KMS-11 (cell line): ENCODE measurements at regions not wholly inside any gene's neighbourhood (a gene's known extent, or its start where the extent isn't known, plus 50 kb on each side); places are given as distances from the start of the nearest gene placed in this dataset.

ENCODE experiments used
- H2AFZ ChIP-seq: fragments of 200-600 bp; sonication (generic); 2 replicates; pipeline ENCODE4 v1.6.1; 2016; ENCODE audit warnings: antibody characterized with exemption, mixed run types, low read depth
- H3K27ac ChIP-seq: fragments of 200-600 bp; sonication (generic); 2 replicates; pipeline ENCODE4 v1.6.1; 2016; ENCODE audit warnings: mild to moderate bottlenecking, mixed run types
- H3K27me3 ChIP-seq: fragments of 200-600 bp; sonication (generic); 2 replicates; pipeline ENCODE4 v1.6.1; 2017; ENCODE audit warnings: mild to moderate bottlenecking, low read depth, mixed run types, moderate library complexity; ENCODE audit not compliant: insufficient read depth
- H3K36me3 ChIP-seq: fragments of 200-600 bp; sonication (generic); 2 replicates; pipeline ENCODE4 v1.6.1; 2017; ENCODE audit warnings: mild to moderate bottlenecking, mixed run types; ENCODE audit not compliant: insufficient read depth
- H3K4me1 ChIP-seq: fragments of 200-600 bp; sonication (generic); 2 replicates; pipeline ENCODE4 v1.6.1; 2016; ENCODE audit warnings: mild to moderate bottlenecking, low read depth, mixed run types; ENCODE audit not compliant: poor library complexity, severe bottlenecking
- H3K4me2 ChIP-seq: fragments of 200-600 bp; sonication (generic); 2 replicates; pipeline ENCODE4 v1.7.0; 2016; ENCODE audit warnings: mild to moderate bottlenecking, mixed run types
- H3K4me3 ChIP-seq: fragments of 200-600 bp; sonication (generic); IDR thresholded peaks from 2 replicates; pipeline ENCODE4 v1.6.1; 2017; ENCODE audit warnings: low read depth, low read length, mixed read lengths; ENCODE audit not compliant: insufficient read depth
- H3K79me2 ChIP-seq: fragments of 200-600 bp; sonication (generic); 2 replicates; pipeline ENCODE4 v1.6.1; 2016; ENCODE audit warnings: low read depth, mixed run types; ENCODE audit not compliant: insufficient read depth
- H3K9ac ChIP-seq: fragments of 200-600 bp; sonication (generic); 2 replicates; pipeline ENCODE4 v1.6.1; 2016; ENCODE audit warnings: mild to moderate bottlenecking, mixed run types
- H4K20me1 ChIP-seq: fragments of 200-600 bp; sonication (generic); 2 replicates; pipeline ENCODE4 v1.6.1; 2016; ENCODE audit warnings: mild to moderate bottlenecking, mixed run types; ENCODE audit not compliant: insufficient read depth
- CTCF ChIP-seq: fragments of 200-600 bp; sonication (generic); conservative IDR thresholded peaks from 2 replicates; pipeline ENCODE4 v1.6.1; 2017; ENCODE audit warnings: low read depth, mild to moderate bottlenecking, antibody characterized with exemption, low read length, moderate library complexity, mixed read lengths

DNA sequence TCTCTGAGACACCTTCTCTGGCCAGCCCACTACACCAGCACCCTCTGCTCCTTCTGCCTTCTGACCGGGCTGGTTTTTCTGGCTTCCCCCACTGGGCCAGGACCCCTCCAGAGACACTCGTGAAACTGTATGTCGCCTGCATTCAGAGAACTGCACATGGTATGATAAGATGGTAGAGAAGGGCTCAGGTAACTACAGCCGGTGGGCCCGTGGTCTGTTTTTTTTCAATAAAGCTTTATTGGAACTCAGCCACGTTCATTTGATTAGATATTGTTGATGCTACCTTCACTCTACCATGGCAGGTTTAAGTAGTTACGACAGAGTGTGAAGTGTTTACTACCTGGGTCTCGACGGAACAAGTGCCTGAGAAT, 514.0 kb downstream of the TBC1D22A start:
- no peaks in the 10 kb centered on the region for H3K36me3 ChIP-seq
- TF ChIP-seq CTCF, result no peak
- no peak overlapping the region for H3K27ac ChIP-seq
- H2AFZ ChIP-seq, result no peak overlapping the region
- no peaks in the 10 kb centered on the region for H3K4me1 ChIP-seq
- H4K20me1 ChIP-seq, result no peaks in the 10 kb centered on the region
- no peaks in the 10 kb centered on the region; the same call in 1 of the 2 replicates for H3K27me3 ChIP-seq
- H3K4me2 ChIP-seq, result no peak overlapping the region
- no peaks in the 10 kb centered on the region for H3K79me2 ChIP-seq
- no peak overlapping the region for H3K9ac ChIP-seq
- H3K4me3 ChIP-seq, result no peak overlapping the region

GRCh38 chr22:47275605-47276449, 513.4 kb downstream of the TBC1D22A start:
- no peak overlapping the region for H3K4me2 ChIP-seq

DNA sequence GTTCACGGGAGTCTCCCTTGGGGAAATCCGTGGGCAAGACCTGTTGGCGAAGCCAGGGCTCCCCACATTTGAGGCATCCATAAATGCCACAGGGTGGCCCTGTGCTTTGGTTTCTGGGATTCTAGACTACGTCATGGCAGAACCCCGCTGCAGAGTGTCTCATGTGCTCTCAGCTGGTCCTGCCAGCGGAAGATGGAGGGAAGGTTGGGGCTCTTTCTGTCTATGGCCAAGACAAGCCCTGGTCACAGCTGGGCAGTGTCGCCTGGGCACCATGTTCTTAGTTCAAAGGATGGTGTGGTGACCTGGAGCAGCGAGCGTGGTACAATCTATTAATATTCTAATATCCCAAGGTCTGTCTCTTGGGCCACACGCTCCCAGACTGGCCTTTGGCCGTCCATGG, 511.7 kb downstream of the TBC1D22A start:
- H3K36me3 ChIP-seq, result no peaks in the 10 kb centered on the region

More at GRCh38 chr22:47275605-47276449, 513.4 kb downstream of the TBC1D22A start:
- no peaks in the 10 kb centered on the region for H3K79me2 ChIP-seq
- H3K27ac ChIP-seq, result no peak overlapping the region
- no peaks in the 10 kb centered on the region for H3K4me1 ChIP-seq
- H3K27me3 ChIP-seq, result no peaks in the 10 kb centered on the region; the same call in 1 of the 2 replicates
- no peak overlapping the region for H2AFZ ChIP-seq
- H3K4me3 ChIP-seq, result no peak overlapping the region
- no peak for TF ChIP-seq CTCF
- H4K20me1 ChIP-seq, result no peaks in the 10 kb centered on the region
- no peak overlapping the region for H3K9ac ChIP-seq
- H3K36me3 ChIP-seq, result no peaks in the 10 kb centered on the region

GRCh38 chr22:47270463-47271135, 508.1 kb downstream of the TBC1D22A start:
- Histone ChIP-seq H3K9ac (no peak overlapping the region), H3K4me1 (no peaks in the 10 kb centered on the region), H3K4me3 (no peak overlapping the region), H3K36me3 (no peaks in the 10 kb centered on the region), H4K20me1 (no peaks in the 10 kb centered on the region), H3K79me2 (no peaks in the 10 kb centered on the region), H3K27ac (no peak overlapping the region), H2AFZ (no peak overlapping the region), H3K27me3 (no peaks in the 10 kb centered on the region; the same call in 1 of the 2 replicates), H3K4me2 (no peak overlapping the region)
- TF ChIP-seq CTCF, result no peak

More for the DNA sequence above, 511.7 kb downstream of the TBC1D22A start:
- Histone ChIP-seq H3K79me2 (no peaks in the 10 kb centered on the region), H3K27ac (no peak overlapping the region), H3K4me1 (no peaks in the 10 kb centered on the region), H4K20me1 (no peaks in the 10 kb centered on the region), H2AFZ (no peak overlapping the region), H3K27me3 (no peaks in the 10 kb centered on the region; the same call in 1 of the 2 replicates), H3K4me2 (no peak overlapping the region), H3K4me3 (no peak overlapping the region), H3K9ac (no peak overlapping the region)
- TF ChIP-seq CTCF, result no peak
